BLaER1 (cell line): ENCODE measurements at regions not wholly inside any gene's neighbourhood (a gene's known extent, or its start where the extent isn't known, plus 50 kb on each side); places are given as distances from the start of the nearest gene placed in this dataset.

Experiments used
- H3K27ac ChIP-seq: shearing (Covaris generic); formaldehyde crosslinking; 2 replicates; pipeline ENCODE4 v1.8.1; 2022
- H3K27me3 ChIP-seq: shearing (Covaris generic); formaldehyde crosslinking; 2 replicates; pipeline ENCODE4 v1.8.1; 2022
- H3K36me3 ChIP-seq: shearing (Covaris generic); formaldehyde crosslinking; 2 replicates; pipeline ENCODE4 v1.8.1; 2022
- H3K4me1 ChIP-seq: shearing (Covaris generic); formaldehyde crosslinking; 2 replicates; pipeline ENCODE4 v1.8.1; 2022
- H3K4me2 ChIP-seq: shearing (Covaris generic); formaldehyde crosslinking; 2 replicates; pipeline ENCODE4 v1.8.1; 2022
- H3K4me3 ChIP-seq: shearing (Covaris generic); formaldehyde crosslinking; 2 replicates; pipeline ENCODE4 v1.8.1; 2022
- H3K9ac ChIP-seq: shearing (Covaris generic); formaldehyde crosslinking; 2 replicates; pipeline ENCODE4 v1.8.1; 2022
- H3K9me3 ChIP-seq: shearing (Covaris generic); formaldehyde crosslinking; 2 replicates; pipeline ENCODE4 v1.8.1; 2022
- H4K20me1 ChIP-seq: shearing (Covaris generic); formaldehyde crosslinking; 2 replicates; pipeline ENCODE4 v1.8.1; 2022
- Cebpa-rat ChIP-seq: shearing (Covaris generic); IDR thresholded peaks from 2 replicates; pipeline ENCODE4 v1.8.1; 2022

- Histone ChIP-seq H3K4me2 (no peak overlapping the region), H3K9me3 (no peaks in the 10 kb centered on the region), H3K27ac (no peak overlapping the region), H3K9ac (no peak overlapping the region), H3K4me1 (peaks cover 23% of the 10 kb centered on the region), H3K4me3 (no peak overlapping the region), H3K36me3 (no peaks in the 10 kb centered on the region), H4K20me1 (no peaks in the 10 kb centered on the region), H3K27me3 (no peaks in the 10 kb centered on the region)
- no peak for TF ChIP-seq Cebpa-rat
Measured at GRCh38 chr10:43703286-43703685, 54.6 kb upstream of the ZNF32 start.

- H3K27me3 ChIP-seq: no peaks in the 10 kb centered on the region
- no peaks in the 10 kb centered on the region for H4K20me1 ChIP-seq
- H3K4me2 ChIP-seq: no peak overlapping the region
- no peak overlapping the region for H3K27ac ChIP-seq
- peaks cover 23% of the 10 kb centered on the region for H3K4me1 ChIP-seq
- no peaks in the 10 kb centered on the region for H3K36me3 ChIP-seq
- no peak overlapping the region for H3K4me3 ChIP-seq
- TF ChIP-seq Cebpa-rat: no peak
- H3K9me3 ChIP-seq: no peaks in the 10 kb centered on the region
- H3K9ac ChIP-seq: no peak overlapping the region
Measured at GRCh38 chr10:43702936-43703281, 54.2 kb upstream of the ZNF32 start.

GRCh38 chr10:43702213-43702935 lies 53.7 kb upstream of the ZNF32 start:
- H3K9ac ChIP-seq: no peak overlapping the region
- no peak overlapping the region for H3K27ac ChIP-seq
- H3K4me3 ChIP-seq: no peak overlapping the region
- no peaks in the 10 kb centered on the region for H3K27me3 ChIP-seq
- H4K20me1 ChIP-seq: no peaks in the 10 kb centered on the region
- no peak for TF ChIP-seq Cebpa-rat
- peaks cover 23% of the 10 kb centered on the region for H3K4me1 ChIP-seq
- no peak overlapping the region for H3K4me2 ChIP-seq
- H3K36me3 ChIP-seq: no peaks in the 10 kb centered on the region
- no peaks in the 10 kb centered on the region for H3K9me3 ChIP-seq

GRCh38 chr10:43701295-43701694 lies 52.6 kb upstream of the ZNF32 start:
- Histone ChIP-seq H3K27me3 (no peaks in the 10 kb centered on the region), H3K9me3 (no peaks in the 10 kb centered on the region), H4K20me1 (no peaks in the 10 kb centered on the region), H3K4me3 (no peak overlapping the region), H3K4me1 (peaks cover 27% of the 10 kb centered on the region), H3K36me3 (no peaks in the 10 kb centered on the region), H3K9ac (no peak overlapping the region), H3K4me2 (no peak overlapping the region), H3K27ac (no peak overlapping the region)
- no peak for TF ChIP-seq Cebpa-rat

GRCh38 chr10:43700306-43700705 lies 51.6 kb upstream of the ZNF32 start:
- TF ChIP-seq Cebpa-rat: no peak
- Histone ChIP-seq H3K4me2 (no peak overlapping the region), H3K36me3 (no peaks in the 10 kb centered on the region), H3K4me1 (peaks cover 36% of the 10 kb centered on the region), H3K9me3 (no peaks in the 10 kb centered on the region), H3K27ac (no peak overlapping the region), H3K9ac (no peak overlapping the region), H4K20me1 (no peaks in the 10 kb centered on the region), H3K4me3 (no peak overlapping the region), H3K27me3 (no peaks in the 10 kb centered on the region)

- no peaks in the 10 kb centered on the region for H4K20me1 ChIP-seq
- TF ChIP-seq Cebpa-rat: no peak
- no peaks in the 10 kb centered on the region for H3K27me3 ChIP-seq
- no peak overlapping the region for H3K9ac ChIP-seq
- no peak overlapping the region for H3K27ac ChIP-seq
- H3K36me3 ChIP-seq: no peaks in the 10 kb centered on the region
- H3K4me2 ChIP-seq: no peak overlapping the region
- no peak overlapping the region for H3K4me3 ChIP-seq
- H3K4me1 ChIP-seq: peaks cover 44% of the 10 kb centered on the region
- no peaks in the 10 kb centered on the region for H3K9me3 ChIP-seq
Measured at GRCh38 chr10:43699516-43699915, 50.8 kb upstream of the ZNF32 start.
